Left lobe of liver (tissue), 2 donors: ENCODE measurements at regions not wholly inside any gene's neighbourhood (a gene's known extent, or its start where the extent isn't known, plus 50 kb on each side); places are given as distances from the start of the nearest gene placed in this dataset.
A peak's percentile ranks its signal among the peaks of the same experiment; 100 is the strongest.
"Not testable (repeated sequence)": the region's sequence is repeated elsewhere in the genome, so short reads cannot be mapped to it uniquely, and the experiment has no call there.

Experiments
- ATAC-seq: fragments of 200-7000 bp; cut with Tn5 transposase; one replicate; pipeline ENCODE4 v1.9.1; 2020; ENCODE audit warnings: mild to moderate bottlenecking, moderate library complexity
- DNase-seq: peaks from one replicate; pipeline ENCODE4 v3.0.0-alpha.2; 2020; ENCODE audit warnings: low spot score
- donor health status: DM: no; HTN: no; CAD: no; lungs with moderate emphysema.
- donor health status: DM: no; HTN: yes; CAD: no.

DNA sequence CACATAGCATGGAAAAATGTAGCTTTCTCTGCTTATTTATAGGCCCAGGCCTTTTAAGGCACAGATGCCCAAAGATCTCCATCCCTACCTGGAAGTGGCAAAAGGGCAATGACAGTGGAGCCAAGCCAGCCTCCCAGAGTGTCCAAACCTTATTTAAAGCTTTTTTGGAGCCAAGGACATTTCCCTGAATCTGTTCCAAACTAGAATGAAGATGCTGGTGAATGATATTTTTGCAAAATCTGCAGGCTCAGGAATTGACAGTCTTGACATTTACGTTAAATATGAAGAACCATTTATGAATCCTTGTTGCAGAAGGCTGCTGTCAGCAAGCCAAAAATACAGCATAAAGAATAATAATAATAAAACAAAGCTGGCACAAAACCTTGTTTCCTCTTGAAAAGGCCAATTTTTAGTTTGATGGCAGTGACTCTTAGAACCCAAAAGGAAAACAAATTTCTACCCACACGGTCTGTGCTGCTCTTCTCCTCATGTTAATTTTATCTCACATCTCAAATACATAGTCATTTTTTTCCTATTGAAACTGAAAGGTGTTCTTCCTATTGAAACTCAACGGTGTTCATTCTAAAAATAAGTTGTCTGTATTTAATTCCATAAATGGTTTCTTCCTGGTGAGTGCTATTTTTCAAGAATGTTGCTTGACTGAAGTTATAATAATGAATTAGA, 206.3 kb upstream of the TBL1X start:
- DNase-seq, result no peak
- ATAC-seq, result no peak

DNA sequence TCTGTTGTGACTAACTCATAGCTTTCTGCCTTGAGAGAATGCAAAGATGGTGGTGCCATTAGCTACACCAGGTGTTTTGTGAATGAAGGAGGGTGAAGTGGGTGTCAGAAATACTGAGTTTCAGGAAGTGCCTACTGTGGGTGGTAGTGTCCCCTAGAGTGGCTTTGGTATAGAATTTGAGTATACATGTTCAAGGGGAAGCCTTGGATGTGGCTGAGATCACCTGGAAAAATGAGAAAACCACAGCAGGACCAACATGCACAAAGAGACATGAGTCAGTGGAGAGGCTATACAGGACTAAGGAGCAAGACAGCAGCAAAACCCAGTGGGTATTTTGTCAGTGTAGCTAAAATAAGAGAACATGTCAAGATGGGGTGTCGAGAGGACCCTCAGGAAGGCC, 204.3 kb upstream of the TBL1X start:
- DNase-seq (no peak), ATAC-seq (no peak)

DNA sequence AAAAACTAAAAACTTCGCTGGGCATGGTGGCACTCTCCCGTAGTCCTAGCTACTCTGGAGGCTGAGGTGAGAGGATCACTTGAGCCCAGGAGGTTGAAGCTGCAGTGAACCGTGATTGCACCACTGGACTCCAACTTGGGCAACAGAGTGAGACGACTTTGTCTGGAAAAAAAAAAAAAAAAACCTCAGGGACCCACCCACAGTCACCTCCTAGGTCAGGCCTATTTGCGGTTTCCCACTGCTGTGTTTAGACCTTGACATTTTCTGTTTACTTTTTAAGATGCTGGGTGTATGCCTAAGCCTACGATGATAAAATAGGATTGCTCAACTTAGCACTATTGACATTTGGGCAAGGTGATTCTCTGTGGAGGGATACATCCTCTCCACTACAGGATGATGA, 197.4 kb upstream of the TBL1X start:
- DNase-seq (peak; percentile 55), ATAC-seq (peak; percentile 85)

DNA sequence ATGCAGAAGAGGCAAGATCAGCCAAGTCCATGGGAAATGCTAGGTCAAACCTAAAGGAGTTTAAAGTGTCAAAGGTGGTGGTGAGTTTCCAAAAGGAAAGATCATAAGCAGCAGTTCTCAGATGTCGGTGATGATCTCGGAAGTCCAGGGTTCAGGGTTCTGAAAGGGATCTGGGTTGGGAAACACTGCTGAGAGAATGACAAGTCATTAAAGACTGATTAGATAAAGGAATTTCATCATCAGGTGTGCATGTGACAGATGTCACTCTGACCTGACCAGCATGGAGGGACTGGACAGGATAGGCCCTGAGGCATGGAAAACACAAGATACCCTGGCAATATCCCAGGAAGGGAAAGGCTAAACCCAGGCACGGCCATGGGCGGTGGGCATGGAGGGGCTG, 195.7 kb upstream of the TBL1X start:
- DNase-seq, result peak; percentile 65
- ATAC-seq, result peak; percentile 70

DNA sequence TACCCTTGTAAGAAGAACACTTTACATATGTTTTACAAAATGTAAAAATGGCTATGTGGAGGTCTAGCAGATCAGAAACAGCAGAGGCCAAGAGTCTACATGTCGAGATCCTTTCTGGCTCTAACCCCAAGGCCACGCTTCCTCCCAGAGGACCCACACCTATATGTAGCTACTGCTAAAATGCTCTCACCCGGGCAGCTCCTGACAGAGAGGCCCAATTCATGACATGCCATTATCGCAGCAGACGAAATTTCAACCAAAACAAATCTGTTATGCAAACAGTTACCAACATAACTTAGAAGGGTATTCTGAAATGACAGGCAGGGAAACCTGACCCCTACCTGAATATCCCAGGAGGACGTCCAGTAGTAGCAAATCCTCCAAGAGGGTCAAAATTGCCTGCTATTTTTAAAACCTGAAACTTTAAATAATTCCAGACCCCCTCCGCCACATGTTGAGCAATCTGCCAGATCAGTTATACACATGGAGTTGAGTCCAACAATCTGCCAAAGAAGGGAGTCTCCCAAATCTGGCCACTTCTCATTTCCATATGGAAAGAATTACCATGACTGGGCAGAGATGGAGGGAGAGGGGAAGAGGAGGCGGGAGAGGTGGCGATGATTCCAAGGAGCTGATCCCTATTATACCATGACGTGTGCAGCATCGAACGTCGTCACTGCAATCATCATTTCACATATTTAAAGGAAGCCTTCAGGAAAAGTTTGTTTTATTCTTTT, 192.9 kb upstream of the TBL1X start:
- DNase-seq, result no peak
- no peak for ATAC-seq

DNA sequence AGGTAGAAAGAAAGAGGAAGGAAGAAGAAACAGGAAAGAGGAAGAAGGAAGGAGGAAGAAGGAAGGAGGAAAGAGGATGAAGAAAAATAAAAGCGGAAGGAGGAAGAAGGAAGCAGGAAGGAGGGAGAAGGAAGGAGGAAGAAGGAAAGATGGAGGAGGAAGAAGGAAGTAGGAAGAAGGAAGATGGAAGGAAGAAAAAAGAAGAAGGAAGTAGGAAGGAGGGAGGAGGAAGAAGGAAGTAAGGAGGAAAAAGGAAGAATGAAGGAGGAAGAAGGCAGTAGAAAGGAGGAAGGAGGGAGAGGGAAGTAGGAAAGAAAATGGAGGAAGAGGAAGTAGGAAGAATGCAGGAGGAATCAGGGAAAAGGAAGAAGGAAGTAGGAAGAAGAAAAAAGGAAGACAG, 191.1 kb upstream of the TBL1X start:
- no peak for ATAC-seq
- DNase-seq, result no peak

DNA sequence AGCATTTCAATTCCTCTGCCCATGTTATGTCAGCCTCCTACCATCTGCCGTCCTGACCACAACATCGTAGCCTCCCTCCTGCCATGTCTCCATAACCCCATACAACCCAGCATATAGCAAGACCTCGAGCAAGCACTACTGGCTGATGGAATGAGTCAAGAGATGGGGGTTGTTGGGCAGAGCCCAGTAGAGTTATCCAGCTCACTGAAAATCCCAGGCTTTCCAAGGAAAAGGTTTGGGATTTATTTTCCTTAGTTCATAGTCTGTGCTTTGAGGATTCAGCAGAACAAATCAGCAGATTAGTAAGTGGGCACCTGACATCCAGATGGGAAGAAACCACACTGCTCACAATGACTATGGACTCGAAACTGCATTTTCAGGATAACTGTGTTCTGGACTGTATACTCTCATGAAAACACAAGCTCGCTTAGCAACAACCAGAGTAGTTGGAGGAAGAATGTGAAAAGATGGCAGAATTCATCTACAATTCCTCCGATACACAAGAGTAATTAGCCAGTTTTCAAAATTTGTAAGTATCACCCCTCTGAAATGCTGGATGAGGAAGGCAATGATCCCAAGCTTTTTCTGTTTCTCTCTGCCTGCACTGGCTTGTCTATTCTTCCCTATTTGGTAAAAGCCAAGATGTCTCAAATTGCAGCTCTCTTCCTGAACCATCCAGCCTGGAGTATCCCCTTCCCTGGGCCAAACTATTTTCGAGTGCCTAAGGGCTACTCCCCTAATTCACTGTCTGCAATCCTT, 186.2 kb upstream of the TBL1X start:
- no peak for ATAC-seq
- no peak for DNase-seq

DNA sequence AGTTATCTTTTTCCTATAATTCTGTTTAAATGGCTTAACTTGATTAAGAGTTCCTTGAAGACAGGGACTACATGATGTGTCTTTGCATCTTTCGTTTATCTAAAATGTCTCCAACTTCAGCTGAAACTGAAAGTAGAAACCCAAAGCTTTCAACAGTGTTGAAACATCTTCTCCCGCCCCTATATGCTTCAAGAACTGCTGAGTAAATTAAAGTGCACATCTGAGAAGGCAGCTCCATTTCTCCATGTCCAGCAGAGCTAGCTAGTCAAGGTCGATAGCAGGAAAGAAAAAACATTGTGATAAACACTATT, 185.7 kb upstream of the TBL1X start:
- no peak for DNase-seq
- ATAC-seq, result no peak

DNA sequence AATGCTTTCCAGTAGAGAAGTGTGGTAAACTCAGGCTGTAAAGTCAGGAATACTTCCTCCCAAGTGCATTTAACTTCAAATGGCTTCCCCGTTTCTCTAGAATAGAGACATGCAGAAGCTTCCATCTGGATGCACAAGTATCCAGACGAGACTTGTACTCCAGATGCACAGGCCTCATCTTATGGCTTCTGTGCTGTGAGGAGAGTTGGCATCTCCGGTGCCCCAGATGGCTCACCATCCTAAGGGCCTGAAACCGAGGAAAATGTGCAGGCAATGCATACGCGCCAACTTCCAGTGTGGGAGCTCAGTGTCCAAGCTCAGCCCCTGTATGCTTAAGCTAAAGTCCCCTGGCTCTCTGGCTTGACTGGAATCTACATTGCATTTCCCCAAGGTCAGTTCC, 184.0 kb upstream of the TBL1X start:
- ATAC-seq (no peak), DNase-seq (no peak)

DNA sequence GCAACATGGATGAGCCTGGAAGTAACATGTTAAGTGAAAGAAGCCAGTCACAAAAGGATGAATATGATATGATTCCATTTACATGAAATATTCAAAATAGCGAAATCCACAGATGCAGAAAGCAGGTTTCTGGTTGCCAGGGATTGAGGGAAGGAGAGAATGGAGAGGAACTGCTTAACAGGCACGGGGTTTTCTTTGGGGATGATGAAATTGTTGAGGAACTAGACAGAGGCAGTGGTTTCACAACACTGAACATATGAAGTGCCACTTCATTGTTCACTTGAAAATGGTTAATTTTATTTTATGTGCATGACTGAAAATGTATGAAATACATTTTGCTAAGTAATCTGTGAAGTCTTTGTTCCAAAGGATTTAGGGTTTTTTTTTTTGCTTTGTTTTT, 182.5 kb upstream of the TBL1X start:
- ATAC-seq (no peak), DNase-seq (no peak)

DNA sequence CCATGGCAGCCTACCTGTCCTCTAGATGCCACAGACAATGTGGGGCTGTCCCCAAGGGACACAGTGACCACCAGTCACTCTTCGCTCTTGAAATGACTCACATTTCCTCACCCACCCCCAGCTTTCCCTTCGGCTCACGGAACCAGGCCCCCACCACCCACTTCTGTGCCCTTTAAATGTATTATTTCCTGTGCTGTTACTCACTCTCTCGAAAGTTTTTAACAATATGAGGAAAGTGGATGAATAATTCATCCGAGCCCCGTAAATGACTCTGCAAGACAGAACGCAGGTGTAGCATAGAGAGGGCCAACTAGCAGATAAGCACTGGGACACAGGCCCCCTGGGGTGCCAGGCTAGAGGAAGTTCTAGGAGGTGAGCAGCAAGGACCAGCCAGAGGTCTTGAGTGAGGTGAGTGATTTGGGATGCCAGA, 179.5 kb upstream of the TBL1X start:
- DNase-seq (no peak), ATAC-seq (no peak)

DNA sequence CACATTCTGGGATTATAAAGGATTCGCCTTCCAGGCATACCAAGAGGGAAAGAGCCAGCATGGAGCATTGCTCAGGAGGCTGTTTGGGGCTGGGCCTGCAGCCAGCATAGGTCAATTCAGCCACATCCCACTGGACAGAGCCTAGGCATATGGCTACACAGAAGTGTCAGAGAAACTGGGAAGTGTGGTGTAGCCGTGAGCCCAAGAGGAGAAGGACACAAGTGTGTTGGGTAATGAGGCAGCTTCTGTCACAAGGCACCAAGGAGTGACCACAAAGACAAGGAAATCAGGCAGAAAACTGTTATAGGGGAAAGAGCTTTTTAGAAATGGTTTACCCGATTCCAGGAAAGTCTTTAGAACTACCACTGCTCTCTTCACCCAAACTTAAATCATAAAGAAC, 178.6 kb upstream of the TBL1X start:
- DNase-seq (no peak), ATAC-seq (no peak)

DNA sequence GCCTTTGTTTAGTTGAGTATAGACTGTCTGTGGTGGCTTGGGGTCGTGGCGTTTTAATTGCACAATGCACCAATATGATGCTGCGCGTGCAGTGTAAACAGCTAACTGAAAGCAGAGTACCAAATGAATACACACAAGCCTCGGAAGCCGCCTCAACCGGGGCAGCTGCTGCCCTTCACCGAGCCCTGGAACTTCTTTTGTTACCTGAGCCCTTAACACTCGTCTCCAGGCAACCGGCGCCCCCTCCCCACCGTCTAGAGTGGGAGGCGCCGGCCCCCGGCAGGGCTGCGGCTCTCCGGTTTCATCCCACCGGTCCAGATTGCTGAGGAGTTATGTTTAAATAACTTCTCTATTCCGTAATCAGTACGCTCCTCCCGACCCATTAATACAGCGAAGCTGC, 173.2 kb upstream of the TBL1X start:
- ATAC-seq, result no peak
- DNase-seq, result no peak

DNA sequence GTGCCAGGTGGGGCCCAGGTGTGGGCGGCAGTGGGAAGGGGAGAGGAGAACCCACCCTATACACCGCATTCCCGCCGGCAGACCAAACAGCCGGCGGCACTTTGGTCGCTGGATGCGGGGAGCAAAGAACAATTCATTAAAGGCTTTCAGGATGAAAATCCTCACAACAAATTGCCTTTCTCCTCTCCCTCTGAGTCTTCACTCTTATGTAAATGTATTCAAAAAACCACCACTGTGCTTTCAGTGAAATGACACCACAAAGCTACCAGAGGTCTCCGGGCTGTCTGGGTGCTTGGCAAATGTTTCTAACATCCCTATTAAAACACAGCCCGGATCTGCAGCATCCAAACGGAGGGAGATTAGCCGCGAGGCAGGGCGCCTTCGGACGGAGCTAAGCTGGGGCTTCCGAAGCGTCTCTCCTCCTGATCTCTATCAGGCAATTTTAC, 171.8 kb upstream of the TBL1X start:
- no peak for DNase-seq
- no peak for ATAC-seq

DNA sequence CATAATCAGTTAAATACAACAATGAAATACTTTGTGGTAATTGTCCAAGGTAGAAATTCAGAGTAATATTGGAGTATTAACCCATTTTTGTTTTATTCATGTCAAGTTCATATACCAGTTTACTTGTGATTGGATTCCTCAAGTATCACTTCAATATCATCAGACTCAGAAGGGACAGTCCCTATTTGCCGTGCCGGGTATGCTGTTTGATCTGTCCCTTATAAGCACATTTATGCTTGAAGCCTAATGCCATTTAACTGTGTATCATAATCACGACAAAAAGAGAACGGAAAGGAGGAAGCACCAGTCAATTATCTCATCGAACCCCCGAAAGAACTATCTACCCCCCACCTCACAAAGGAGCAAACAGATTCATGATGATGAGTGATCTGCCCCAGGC, 171.0 kb upstream of the TBL1X start:
- ATAC-seq, result no peak
- no peak for DNase-seq

DNA sequence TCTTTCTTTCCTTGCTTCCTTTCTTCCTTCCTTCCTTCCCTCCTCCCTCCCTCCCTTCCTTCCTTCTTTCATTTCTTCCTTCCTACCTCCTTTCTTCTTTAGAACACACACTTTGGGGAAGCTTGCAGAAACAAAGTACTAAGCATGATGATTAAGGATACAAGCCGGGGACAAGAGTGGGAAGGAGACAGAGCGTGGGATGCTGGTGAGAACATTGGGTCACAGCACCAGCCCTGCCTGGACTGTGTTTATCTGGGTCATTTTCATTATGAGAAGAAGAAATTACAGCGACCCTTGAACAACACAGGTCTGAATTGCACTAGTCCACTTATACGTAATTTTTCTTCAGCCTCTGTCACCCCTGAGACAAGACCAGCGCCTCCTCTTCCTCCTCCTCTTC, 169.3 kb upstream of the TBL1X start:
- DNase-seq (no peak), ATAC-seq (no peak)

DNA sequence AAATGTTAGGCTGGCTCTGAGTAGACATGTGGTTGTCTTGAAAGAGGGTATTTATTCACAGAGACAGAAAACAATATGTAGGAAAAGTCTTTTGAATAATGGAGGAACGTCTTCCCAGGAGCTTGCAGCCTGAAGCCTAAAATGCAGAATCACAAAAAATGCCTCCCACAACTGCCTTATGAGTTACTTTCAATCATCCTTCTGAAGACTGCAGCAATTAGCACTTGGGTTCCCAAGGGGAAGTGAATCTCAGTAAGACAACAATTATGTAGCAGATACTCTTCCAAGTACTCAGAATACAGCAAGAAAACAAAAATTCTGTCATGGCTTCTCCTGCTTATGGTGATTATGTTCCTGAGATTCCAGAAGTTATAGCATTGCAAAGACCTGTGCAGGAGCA, 166.6 kb upstream of the TBL1X start:
- DNase-seq, result no peak
- ATAC-seq, result no peak

DNA sequence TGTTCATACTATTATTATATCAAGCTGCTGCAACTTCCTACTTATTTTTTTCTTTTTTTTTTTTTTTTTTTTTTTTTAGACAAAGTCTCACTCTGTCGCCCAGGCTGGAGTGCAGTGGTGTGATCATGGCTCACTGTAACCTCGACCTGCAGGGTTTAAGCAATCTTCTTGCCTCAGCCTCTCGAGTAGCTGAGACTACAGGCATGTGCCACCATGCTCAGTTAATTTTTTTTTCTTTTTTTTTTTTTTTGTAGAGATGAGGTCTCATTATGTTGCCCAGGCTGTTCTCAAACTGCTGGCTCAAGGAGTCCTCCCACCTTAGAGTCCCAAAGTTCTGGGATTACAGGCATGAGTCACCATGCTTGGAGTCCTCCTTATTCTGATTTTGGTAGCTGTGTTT, 165.2 kb upstream of the TBL1X start:
- not testable (repeated sequence) for DNase-seq, ATAC-seq

DNA sequence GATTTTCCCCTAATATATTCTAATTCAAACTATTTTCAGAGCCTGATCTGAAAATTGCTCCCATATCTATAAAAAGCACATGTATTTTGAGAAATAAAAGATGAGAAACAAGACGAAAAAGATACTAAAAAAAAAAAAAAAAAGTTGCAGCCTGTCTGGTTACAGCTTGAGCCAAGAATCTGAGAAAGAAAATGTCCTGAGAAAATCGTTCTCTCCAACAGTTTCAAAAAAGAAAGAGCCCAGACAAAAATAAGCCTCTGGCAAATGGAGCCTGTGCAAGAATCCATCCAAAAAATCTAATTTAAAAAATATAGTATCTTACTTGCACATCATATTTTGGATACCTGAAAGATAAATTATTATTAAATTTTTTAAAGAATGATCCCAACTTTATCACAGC, 163.0 kb upstream of the TBL1X start:
- DNase-seq (no peak), ATAC-seq (no peak)

DNA sequence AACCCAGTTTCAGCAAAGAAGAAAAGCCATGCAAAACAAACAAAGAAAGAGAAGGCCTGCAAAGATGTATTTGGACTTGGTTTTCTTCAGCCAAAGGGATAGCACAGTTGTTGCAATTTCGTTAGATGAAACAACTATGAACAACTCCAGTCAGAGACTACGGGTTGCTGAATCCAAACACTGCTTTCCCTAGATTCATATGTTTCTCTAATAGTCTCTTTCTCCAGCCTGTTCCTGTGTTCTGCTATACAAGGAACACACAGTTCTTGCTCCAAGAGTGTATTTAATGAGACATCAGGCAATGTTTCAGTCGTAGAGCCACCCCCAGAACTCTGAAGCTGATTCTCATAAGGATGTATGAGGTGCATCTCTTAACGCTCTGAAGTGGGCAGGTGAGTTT, 162.5 kb upstream of the TBL1X start:
- ATAC-seq (no peak), DNase-seq (no peak)

DNA sequence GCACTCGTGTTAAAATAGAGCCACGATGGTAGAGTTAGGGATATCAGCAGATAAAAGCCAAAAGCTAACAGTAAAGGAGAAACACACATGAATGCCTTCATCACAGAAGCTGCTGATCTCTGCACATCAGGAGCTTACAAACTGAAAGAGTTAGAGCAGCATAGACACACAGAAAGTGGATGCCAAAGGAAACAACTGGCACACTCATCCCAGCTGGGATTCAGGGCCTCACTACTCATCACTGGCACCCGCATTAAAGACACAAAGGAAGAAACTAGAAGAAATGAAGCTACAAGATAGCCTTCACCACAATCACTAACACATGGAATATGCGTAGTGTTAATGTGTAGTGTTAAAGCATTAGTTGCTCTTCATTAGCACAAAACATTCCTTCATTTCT, 156.4 kb upstream of the TBL1X start:
- no peak for ATAC-seq
- no peak for DNase-seq

DNA sequence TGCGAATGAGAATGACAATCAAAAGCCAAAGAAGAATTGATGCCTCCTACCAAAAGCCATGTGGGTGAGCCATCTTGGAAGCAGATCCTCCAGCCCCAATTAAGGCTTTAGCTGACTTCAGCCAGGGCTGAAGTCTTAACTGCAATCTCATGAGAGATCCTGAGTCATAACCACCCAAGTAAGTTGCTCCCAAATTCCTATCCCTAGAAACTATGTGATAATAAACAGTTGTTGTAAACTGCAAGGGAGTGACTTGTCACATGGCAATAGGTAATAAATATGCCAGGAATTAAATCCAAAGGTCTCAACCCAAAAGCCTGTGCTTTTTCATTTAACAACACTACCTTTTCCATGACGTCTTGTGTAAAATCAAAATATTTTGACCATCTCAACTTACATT, 154.2 kb upstream of the TBL1X start:
- DNase-seq (no peak), ATAC-seq (no peak)
